Mesothelial cell of epicardium (in vitro differentiated cells): ENCODE measurements at regions not wholly inside any gene's neighbourhood (a gene's known extent, or its start where the extent isn't known, plus 50 kb on each side); places are given as distances from the start of the nearest gene placed in this dataset.

Experiments used
- DNase-seq, 2 experiments: peaks; one replicate each; pipeline ENCODE4 v3.0.0; 2021; ENCODE audit warnings: low spot score in 2 of 2; ENCODE audit not compliant: unreplicated experiment in 2 of 2
- H3K27ac Mint-ChIP-seq: 2 replicates; pipeline ENCODE4 v1.8.0; 2021; ENCODE audit warnings: mixed read lengths
- H3K27me3 Mint-ChIP-seq: 2 replicates; pipeline ENCODE4 v1.8.0; 2021; ENCODE audit warnings: low read depth, mixed read lengths
- H3K36me3 Mint-ChIP-seq: 2 replicates; pipeline ENCODE4 v1.8.0; 2021; ENCODE audit warnings: mixed read lengths
- H3K4me1 Mint-ChIP-seq: 2 replicates; pipeline ENCODE4 v1.8.0; 2021; ENCODE audit warnings: mixed read lengths
- H3K4me3 Mint-ChIP-seq: 2 replicates; pipeline ENCODE4 v1.8.0; 2021; ENCODE audit warnings: mild to moderate bottlenecking, moderate library complexity, mixed read lengths
- H3K9me3 Mint-ChIP-seq: 2 replicates; pipeline ENCODE4 v1.8.0; 2021; ENCODE audit warnings: mixed read lengths
- CTCF ChIP-seq: fragments of 200-600 bp; sonication (generic); IDR thresholded peaks from one replicate; pipeline ENCODE4 v1.5.0; 2021; ENCODE audit warnings: antibody characterized with exemption; ENCODE audit not compliant: unreplicated experiment

- H3K27me3 Mint-ChIP-seq = no peaks in the 10 kb centered on the region
- peaks cover 27% of the 10 kb centered on the region for H3K9me3 Mint-ChIP-seq
- no peak for DNase-seq
- H3K4me3 Mint-ChIP-seq = no peak overlapping the region
- no peak for TF ChIP-seq CTCF
- H3K27ac Mint-ChIP-seq = no peak overlapping the region
- peaks cover 12% of the 10 kb centered on the region for H3K36me3 Mint-ChIP-seq
- peaks cover 19% of the 10 kb centered on the region for H3K4me1 Mint-ChIP-seq
Observed at GRCh38 chr5:58153255-58153654, 306.6 kb downstream of the PLK2 start.

- Mint-ChIP-seq H3K27me3 (no peaks in the 10 kb centered on the region), H3K4me1 (peaks cover 6% of the 10 kb centered on the region)
- no peak for TF ChIP-seq CTCF
Observed at GRCh38 chr5:58151414-58151813, 308.5 kb downstream of the PLK2 start.

GRCh38 chr5:58150926-58151325 lies 309.0 kb downstream of the PLK2 start:
- Mint-ChIP-seq H3K4me1 (peaks cover 4% of the 10 kb centered on the region), H3K27me3 (no peaks in the 10 kb centered on the region), H3K4me3 (no peak overlapping the region), H3K36me3 (peaks cover 12% of the 10 kb centered on the region), H3K27ac (no peak overlapping the region), H3K9me3 (peaks cover 25% of the 10 kb centered on the region)
- no peak for TF ChIP-seq CTCF
- DNase-seq = no peak

More at GRCh38 chr5:58151414-58151813, 308.5 kb downstream of the PLK2 start:
- H3K27ac Mint-ChIP-seq = no peak overlapping the region
- no peak for DNase-seq
- H3K4me3 Mint-ChIP-seq = no peak overlapping the region
- H3K9me3 Mint-ChIP-seq = peaks cover 25% of the 10 kb centered on the region
- H3K36me3 Mint-ChIP-seq = peaks cover 12% of the 10 kb centered on the region

- TF ChIP-seq CTCF = no peak
- Mint-ChIP-seq H3K36me3 (peaks cover 12% of the 10 kb centered on the region), H3K4me1 (peaks cover 4% of the 10 kb centered on the region), H3K4me3 (no peak overlapping the region), H3K27me3 (no peaks in the 10 kb centered on the region), H3K27ac (no peak overlapping the region), H3K9me3 (peaks cover 24% of the 10 kb centered on the region)
- DNase-seq = no peak
Observed at GRCh38 chr5:58149746-58150145, 310.1 kb downstream of the PLK2 start.

GRCh38 chr5:58149345-58149744 lies 310.5 kb downstream of the PLK2 start:
- DNase-seq = no peak
- no peak for TF ChIP-seq CTCF
- Mint-ChIP-seq H3K36me3 (peaks cover 12% of the 10 kb centered on the region), H3K4me1 (peaks cover 5% of the 10 kb centered on the region), H3K4me3 (no peak overlapping the region), H3K27ac (no peak overlapping the region), H3K9me3 (peaks cover 20% of the 10 kb centered on the region), H3K27me3 (no peaks in the 10 kb centered on the region)

- Mint-ChIP-seq H3K4me1 (peaks cover 16% of the 10 kb centered on the region), H3K9me3 (peaks cover 10% of the 10 kb centered on the region), H3K36me3 (peaks cover 3% of the 10 kb centered on the region), H3K27ac (no peak overlapping the region), H3K27me3 (no peaks in the 10 kb centered on the region), H3K4me3 (no peak overlapping the region)
- no peak for TF ChIP-seq CTCF
- no peak for DNase-seq
Observed at GRCh38 chr5:58148254-58148775, 311.6 kb downstream of the PLK2 start.
